ENCODE measurements at regions not wholly inside any gene's neighbourhood (a gene's known extent, or its start where the extent isn't known, plus 50 kb on each side); places are given as distances from the start of the nearest gene placed in this dataset.

DNA sequence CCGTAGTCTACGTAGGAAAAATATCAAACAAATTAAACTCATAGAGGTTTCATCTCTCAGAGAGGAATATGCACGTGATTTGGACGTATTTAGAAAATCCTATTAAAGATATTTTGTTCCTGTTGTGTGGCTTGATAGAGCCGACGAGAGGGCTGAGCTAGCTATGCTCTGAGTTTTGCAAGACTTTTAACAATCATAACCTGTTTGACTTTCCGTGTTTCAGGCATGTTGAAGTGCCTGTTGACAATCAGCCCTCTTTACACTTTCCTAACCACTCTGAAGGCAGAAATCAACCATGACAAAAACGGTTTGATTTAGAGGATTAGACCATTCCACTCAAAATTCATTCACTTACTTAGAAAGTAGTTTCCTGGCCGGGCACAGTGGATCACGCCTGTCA, 297.3 kb downstream of the ASMT start:
- Histone ChIP-seq H3K27me3 (no peaks in the 10 kb centered on the region), H3K4me1 (no peaks in the 10 kb centered on the region), H3K9me3 (no peaks in the 10 kb centered on the region), H3K36me3 (no peaks in the 10 kb centered on the region), H3K27ac (no peak overlapping the region), H3K4me3 (no peak overlapping the region)
- DNase-seq: no peak
- TF ChIP-seq, protein P1, sequence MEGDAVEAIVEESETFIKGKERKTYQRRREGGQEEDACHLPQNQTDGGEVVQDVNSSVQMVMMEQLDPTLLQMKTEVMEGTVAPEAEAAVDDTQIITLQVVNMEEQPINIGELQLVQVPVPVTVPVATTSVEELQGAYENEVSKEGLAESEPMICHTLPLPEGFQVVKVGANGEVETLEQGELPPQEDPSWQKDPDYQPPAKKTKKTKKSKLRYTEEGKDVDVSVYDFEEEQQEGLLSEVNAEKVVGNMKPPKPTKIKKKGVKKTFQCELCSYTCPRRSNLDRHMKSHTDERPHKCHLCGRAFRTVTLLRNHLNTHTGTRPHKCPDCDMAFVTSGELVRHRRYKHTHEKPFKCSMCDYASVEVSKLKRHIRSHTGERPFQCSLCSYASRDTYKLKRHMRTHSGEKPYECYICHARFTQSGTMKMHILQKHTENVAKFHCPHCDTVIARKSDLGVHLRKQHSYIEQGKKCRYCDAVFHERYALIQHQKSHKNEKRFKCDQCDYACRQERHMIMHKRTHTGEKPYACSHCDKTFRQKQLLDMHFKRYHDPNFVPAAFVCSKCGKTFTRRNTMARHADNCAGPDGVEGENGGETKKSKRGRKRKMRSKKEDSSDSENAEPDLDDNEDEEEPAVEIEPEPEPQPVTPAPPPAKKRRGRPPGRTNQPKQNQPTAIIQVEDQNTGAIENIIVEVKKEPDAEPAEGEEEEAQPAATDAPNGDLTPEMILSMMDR (IDR thresholded peaks at IDR 0.05): no peak
- TF ChIP-seq POLR2A (IDR thresholded peaks at IDR 0.05): no peak

- H3K9me3 ChIP-seq: no peaks in the 10 kb centered on the region
- no peak for TF ChIP-seq POLR2A (IDR thresholded peaks at IDR 0.05)
- TF ChIP-seq, protein P1 (IDR thresholded peaks at IDR 0.05): no peak
- DNase-seq: no peak
Measured at GRCh38 chrX:1914606-1915365, 299.9 kb downstream of the ASMT start.

GRCh38 chrX:1918780-1919179, 303.9 kb downstream of the ASMT start:
- Histone ChIP-seq H3K9me3 (no peaks in the 10 kb centered on the region), H3K4me3 (no peak overlapping the region), H3K27ac (no peak overlapping the region), H3K27me3 (no peaks in the 10 kb centered on the region), H3K36me3 (no peaks in the 10 kb centered on the region), H3K4me1 (no peaks in the 10 kb centered on the region)
- DNase-seq: no peak
- TF ChIP-seq, protein P1 (IDR thresholded peaks at IDR 0.05): no peak
- TF ChIP-seq POLR2A (IDR thresholded peaks at IDR 0.05): no peak

More at GRCh38 chrX:1914606-1915365, 299.9 kb downstream of the ASMT start:
- Histone ChIP-seq H3K27me3 (no peaks in the 10 kb centered on the region), H3K27ac (no peak overlapping the region), H3K36me3 (no peaks in the 10 kb centered on the region), H3K4me1 (no peaks in the 10 kb centered on the region), H3K4me3 (no peak overlapping the region)

DNA sequence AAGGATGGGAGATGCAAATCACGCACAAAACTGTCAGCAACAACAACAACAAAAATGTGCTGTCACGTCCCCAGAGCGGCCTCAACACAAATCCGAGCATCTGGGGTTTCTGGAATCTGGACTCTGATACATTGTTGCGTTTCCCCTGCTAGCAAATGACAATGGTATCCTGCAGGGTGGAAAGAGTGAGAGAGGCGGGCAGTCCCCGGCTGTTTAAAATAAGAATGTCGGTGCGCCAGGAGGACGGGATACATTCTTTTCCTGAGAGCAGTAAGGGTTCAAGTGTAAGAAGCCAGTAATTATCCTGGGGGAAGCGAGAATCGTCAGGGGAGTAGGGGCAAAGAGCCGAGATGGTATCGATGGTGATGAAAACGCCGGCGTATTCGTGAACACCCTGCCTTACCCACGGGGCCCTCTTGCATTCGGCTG, 310.2 kb downstream of the ASMT start:
- H3K27ac ChIP-seq: no peak overlapping the region
- H3K4me1 ChIP-seq: no peaks in the 10 kb centered on the region
- H3K9me3 ChIP-seq: no peaks in the 10 kb centered on the region
- H3K27me3 ChIP-seq: no peaks in the 10 kb centered on the region
- no peak overlapping the region for H3K4me3 ChIP-seq
- H3K36me3 ChIP-seq: no peaks in the 10 kb centered on the region
- TF ChIP-seq, protein P1 (IDR thresholded peaks at IDR 0.05): no peak
- TF ChIP-seq POLR2A (IDR thresholded peaks at IDR 0.05): no peak
- no peak for DNase-seq

DNA sequence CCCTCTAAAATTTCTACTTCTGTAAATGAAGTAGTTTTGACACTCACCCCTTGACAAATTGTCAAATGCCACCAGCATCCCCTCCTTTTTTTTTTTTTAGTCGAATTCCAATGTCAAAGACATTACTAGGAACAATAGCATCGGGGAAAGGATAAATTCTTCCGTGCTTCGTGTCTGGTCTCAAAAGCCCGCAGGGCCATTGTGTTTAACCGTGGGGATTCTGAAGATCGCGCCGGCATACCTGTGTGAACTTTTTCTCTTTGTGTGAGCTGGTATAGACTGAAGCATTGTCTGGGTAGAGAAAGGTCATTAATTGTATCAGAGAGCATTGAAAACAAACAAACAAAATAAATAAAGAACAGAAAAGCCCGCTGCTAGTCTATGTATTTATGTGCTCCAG, 313.9 kb downstream of the ASMT start:
- TF ChIP-seq, protein P1 (IDR thresholded peaks at IDR 0.05): no peak
- no peak for TF ChIP-seq POLR2A (IDR thresholded peaks at IDR 0.05)
- DNase-seq: no peak
- Histone ChIP-seq H3K27me3 (no peaks in the 10 kb centered on the region), H3K36me3 (no peaks in the 10 kb centered on the region), H3K4me1 (no peaks in the 10 kb centered on the region), H3K9me3 (no peaks in the 10 kb centered on the region), H3K4me3 (no peak overlapping the region), H3K27ac (no peak overlapping the region)

Data from Peyer's patch (tissue), 4 donors.